HUDEP-2 (cell line): ENCODE measurements at regions not wholly inside any gene's neighbourhood (a gene's known extent, or its start where the extent isn't known, plus 50 kb on each side); places are given as distances from the start of the nearest gene placed in this dataset.

Experiments
- DNase-seq, 76 experiments: peaks; one replicate each; lab custom pipeline; 2025; ENCODE audit not compliant: unreplicated experiment in 76 of 76; lab: John Stamatoyannopoulos, UW

- DNase-seq, result no peak
Measured at GRCh38 chr11:15374418-15374817, 259.7 kb downstream of the INSC start.

GRCh38 chr11:15378941-15379340 is 264.2 kb downstream of the INSC start:
- no peak for DNase-seq

GRCh38 chr11:15379483-15379882 is 264.8 kb downstream of the INSC start:
- no peak for DNase-seq

- no peak for DNase-seq
Measured at GRCh38 chr11:15390857-15391256, 276.1 kb downstream of the INSC start.

- no peak for DNase-seq
Measured at GRCh38 chr11:15396778-15397177, 282.1 kb downstream of the INSC start.

GRCh38 chr11:15406851-15407351 is 292.2 kb downstream of the INSC start:
- DNase-seq, result no peak

GRCh38 chr11:15412054-15412453 is 297.3 kb downstream of the INSC start:
- no peak for DNase-seq

- DNase-seq, result no peak
Measured at GRCh38 chr11:15418921-15419320, 304.2 kb downstream of the INSC start.

- no peak for DNase-seq
Measured at GRCh38 chr11:15419696-15420095, 305.0 kb downstream of the INSC start.

- DNase-seq, result no peak
Measured at GRCh38 chr11:15430381-15430780, 315.7 kb downstream of the INSC start.

- DNase-seq, result no peak
Measured at GRCh38 chr11:15434529-15434928, 319.8 kb downstream of the INSC start.

- DNase-seq, result no peak
Measured at GRCh38 chr11:15446315-15446714, 331.6 kb downstream of the INSC start.

- no peak for DNase-seq
Measured at GRCh38 chr11:15446929-15447328, 332.2 kb downstream of the INSC start.

- DNase-seq, result no peak
Measured at GRCh38 chr11:15451713-15452112, 337.0 kb downstream of the INSC start.

GRCh38 chr11:15453211-15453765 is 338.6 kb downstream of the INSC start:
- DNase-seq, result no peak

GRCh38 chr11:15468466-15468865 is 353.7 kb downstream of the INSC start:
- no peak for DNase-seq

GRCh38 chr11:15471048-15471894 is 356.5 kb downstream of the INSC start:
- DNase-seq, result no peak

- DNase-seq, result no peak
Measured at GRCh38 chr11:15471895-15472799, 357.4 kb downstream of the INSC start.

GRCh38 chr11:15473954-15474837 is 359.5 kb downstream of the INSC start:
- no peak for DNase-seq

GRCh38 chr11:15476371-15476917 is 361.7 kb downstream of the INSC start:
- DNase-seq, result no peak
